Activated naive CD8-positive, alpha-beta T cell treated with anti-CD3 and anti-CD28 coated beads, Interleukin-2, amount 10 ng/mL, durations not matched to agents 7 days and 5 days (primary cell): ENCODE measurements at regions not wholly inside any gene's neighbourhood (a gene's known extent, or its start where the extent isn't known, plus 50 kb on each side); places are given as distances from the start of the nearest gene placed in this dataset.
"Not testable (repeated sequence)": the region's sequence is repeated elsewhere in the genome, so short reads cannot be mapped to it uniquely, and the experiment has no call there.

ENCODE experiments used
- ATAC-seq: fragments of 150-1000 bp; cut with Tn5 transposase; one replicate; pipeline ENCODE4 v1.10.0; 2021; ENCODE audit warnings: low read depth, moderate library complexity
- POLR2A ChIA-PET: fragments of 350-600 bp; sonication (Branson Sonifier 250); formaldehyde crosslinking; loops from one replicate; lab custom pipeline; 2021; ENCODE audit warnings: antibody characterized with exemption; lab: Charles Lee
- DNase-seq: peaks from one replicate; pipeline ENCODE4 v3.0.0; 2021
- H3K27ac Mint-ChIP-seq: one replicate; pipeline ENCODE4 v1.8.0; 2022; ENCODE audit warnings: mild to moderate bottlenecking, mixed read lengths
- H3K27me3 Mint-ChIP-seq: one replicate; pipeline ENCODE4 v1.8.0; 2022; ENCODE audit warnings: mild to moderate bottlenecking, moderate library complexity, mixed read lengths
- H3K36me3 Mint-ChIP-seq: one replicate; pipeline ENCODE4 v1.8.0; 2021; ENCODE audit warnings: mild to moderate bottlenecking, mixed read lengths
- H3K4me1 Mint-ChIP-seq: one replicate; pipeline ENCODE4 v1.8.0; 2021; ENCODE audit warnings: mixed read lengths
- H3K4me3 Mint-ChIP-seq: one replicate; pipeline ENCODE4 v1.8.0; 2022; ENCODE audit warnings: mild to moderate bottlenecking, moderate library complexity, mixed read lengths
- H3K9me3 Mint-ChIP-seq: one replicate; pipeline ENCODE4 v1.8.0; 2021; ENCODE audit warnings: mixed read lengths

GRCh38 chr2:129393816-129394215 lies 585.6 kb upstream of the RAB6C start:
- H3K9me3 Mint-ChIP-seq, result no peaks in the 10 kb centered on the region
- peaks cover 2% of the 10 kb centered on the region for H3K27me3 Mint-ChIP-seq
- H3K4me1 Mint-ChIP-seq, result no peaks in the 10 kb centered on the region
- H3K27ac Mint-ChIP-seq, result no peak overlapping the region
- DNase-seq, result no peak
- no peaks in the 10 kb centered on the region for H3K36me3 Mint-ChIP-seq
- POLR2A ChIA-PET, result no interaction called here
- no peak overlapping the region for H3K4me3 Mint-ChIP-seq
- ATAC-seq, result no peak

- DNase-seq (no peak), ATAC-seq (no peak)
- Mint-ChIP-seq H3K9me3 (no peaks in the 10 kb centered on the region), H3K4me1 (no peaks in the 10 kb centered on the region), H3K36me3 (no peaks in the 10 kb centered on the region), H3K27me3 (no peaks in the 10 kb centered on the region), H3K27ac (no peak overlapping the region), H3K4me3 (no peak overlapping the region)
- POLR2A ChIA-PET, result no interaction called here
Measured at GRCh38 chr2:129396980-129397599, 582.4 kb upstream of the RAB6C start.

GRCh38 chr2:129400826-129401225 lies 578.6 kb upstream of the RAB6C start:
- no peaks in the 10 kb centered on the region for H3K4me1 Mint-ChIP-seq
- POLR2A ChIA-PET, result no interaction called here
- no peaks in the 10 kb centered on the region for H3K27me3 Mint-ChIP-seq

GRCh38 chr2:129402076-129402475 lies 577.4 kb upstream of the RAB6C start:
- Mint-ChIP-seq H3K27me3 (no peaks in the 10 kb centered on the region), H3K4me3 (no peak overlapping the region), H3K4me1 (no peaks in the 10 kb centered on the region), H3K9me3 (no peaks in the 10 kb centered on the region), H3K27ac (no peak overlapping the region), H3K36me3 (no peaks in the 10 kb centered on the region)
- DNase-seq, result no peak
- POLR2A ChIA-PET, result no interaction called here
- no peak for ATAC-seq

More at GRCh38 chr2:129400826-129401225, 578.6 kb upstream of the RAB6C start:
- no peak for DNase-seq
- Mint-ChIP-seq H3K9me3 (no peaks in the 10 kb centered on the region), H3K36me3 (no peaks in the 10 kb centered on the region), H3K4me3 (no peak overlapping the region), H3K27ac (no peak overlapping the region)
- ATAC-seq, result no peak

GRCh38 chr2:129404000-129404685 lies 575.3 kb upstream of the RAB6C start:
- Mint-ChIP-seq H3K4me3 (no peak overlapping the region), H3K4me1 (no peaks in the 10 kb centered on the region), H3K9me3 (no peaks in the 10 kb centered on the region), H3K36me3 (no peaks in the 10 kb centered on the region), H3K27ac (no peak overlapping the region), H3K27me3 (peaks cover 4% of the 10 kb centered on the region)
- DNase-seq (no peak), ATAC-seq (no peak)
- POLR2A ChIA-PET, result no interaction called here

- ATAC-seq (no peak), DNase-seq (no peak)
- Mint-ChIP-seq H3K9me3 (no peaks in the 10 kb centered on the region), H3K27ac (no peak overlapping the region), H3K27me3 (peaks cover 4% of the 10 kb centered on the region), H3K4me1 (no peaks in the 10 kb centered on the region), H3K4me3 (no peak overlapping the region), H3K36me3 (no peaks in the 10 kb centered on the region)
- POLR2A ChIA-PET, result no interaction called here
Measured at GRCh38 chr2:129408570-129408969, 570.9 kb upstream of the RAB6C start.

GRCh38 chr2:129417041-129417440 lies 562.4 kb upstream of the RAB6C start:
- H3K27me3 Mint-ChIP-seq, ATAC-seq, H3K4me1 Mint-ChIP-seq, H3K36me3 Mint-ChIP-seq, DNase-seq, H3K27ac Mint-ChIP-seq, POLR2A ChIA-PET, H3K9me3 Mint-ChIP-seq, H3K4me3 Mint-ChIP-seq: not testable (repeated sequence)

GRCh38 chr2:129422028-129422427 lies 557.4 kb upstream of the RAB6C start:
- ATAC-seq (no peak), DNase-seq (no peak)
- Mint-ChIP-seq H3K9me3 (no peaks in the 10 kb centered on the region), H3K27me3 (no peaks in the 10 kb centered on the region), H3K4me3 (no peak overlapping the region), H3K36me3 (no peaks in the 10 kb centered on the region), H3K4me1 (no peaks in the 10 kb centered on the region), H3K27ac (no peak overlapping the region)
- POLR2A ChIA-PET, result no interaction called here

- H3K27me3 Mint-ChIP-seq, result no peaks in the 10 kb centered on the region
- POLR2A ChIA-PET, result no interaction called here
- H3K9me3 Mint-ChIP-seq, result no peaks in the 10 kb centered on the region
- ATAC-seq (no peak), DNase-seq (no peak)
- no peak overlapping the region for H3K27ac Mint-ChIP-seq
- no peaks in the 10 kb centered on the region for H3K36me3 Mint-ChIP-seq
- H3K4me1 Mint-ChIP-seq, result no peaks in the 10 kb centered on the region
- H3K4me3 Mint-ChIP-seq, result no peak overlapping the region
Measured at GRCh38 chr2:129428086-129428660, 551.3 kb upstream of the RAB6C start.

- POLR2A ChIA-PET, result no interaction called here
- H3K27me3 Mint-ChIP-seq, result peaks cover under 1% of the 10 kb centered on the region
- no peaks in the 10 kb centered on the region for H3K36me3 Mint-ChIP-seq
- ATAC-seq (no peak), DNase-seq (no peak)
- H3K4me1 Mint-ChIP-seq, result no peaks in the 10 kb centered on the region
- H3K9me3 Mint-ChIP-seq, result no peaks in the 10 kb centered on the region
- no peak overlapping the region for H3K27ac Mint-ChIP-seq
- H3K4me3 Mint-ChIP-seq, result no peak overlapping the region
Measured at GRCh38 chr2:129430911-129431310, 548.6 kb upstream of the RAB6C start.

- POLR2A ChIA-PET, result no interaction called here
- no peak for DNase-seq
- Mint-ChIP-seq H3K9me3 (no peaks in the 10 kb centered on the region), H3K27ac (no peak overlapping the region), H3K4me1 (no peaks in the 10 kb centered on the region), H3K27me3 (peaks cover 2% of the 10 kb centered on the region), H3K4me3 (no peak overlapping the region), H3K36me3 (no peaks in the 10 kb centered on the region)
- no peak for ATAC-seq
Measured at GRCh38 chr2:129431881-129432280, 547.6 kb upstream of the RAB6C start.

GRCh38 chr2:129436809-129437208 lies 542.7 kb upstream of the RAB6C start:
- H3K4me1 Mint-ChIP-seq, result no peaks in the 10 kb centered on the region
- POLR2A ChIA-PET, result no interaction called here
- no peak for ATAC-seq

GRCh38 chr2:129437725-129438124 lies 541.7 kb upstream of the RAB6C start:
- Mint-ChIP-seq H3K36me3 (no peaks in the 10 kb centered on the region), H3K27me3 (peaks cover 5% of the 10 kb centered on the region), H3K9me3 (no peaks in the 10 kb centered on the region), H3K27ac (no peak overlapping the region), H3K4me3 (no peak overlapping the region), H3K4me1 (no peaks in the 10 kb centered on the region)
- DNase-seq (no peak), ATAC-seq (no peak)
- POLR2A ChIA-PET, result no interaction called here

More at GRCh38 chr2:129436809-129437208, 542.7 kb upstream of the RAB6C start:
- peaks cover 2% of the 10 kb centered on the region for H3K27me3 Mint-ChIP-seq
- DNase-seq, result no peak
- H3K4me3 Mint-ChIP-seq, result no peak overlapping the region
- no peaks in the 10 kb centered on the region for H3K9me3 Mint-ChIP-seq
- no peaks in the 10 kb centered on the region for H3K36me3 Mint-ChIP-seq
- no peak overlapping the region for H3K27ac Mint-ChIP-seq

- ATAC-seq (no peak), DNase-seq (no peak)
- no peak overlapping the region for H3K4me3 Mint-ChIP-seq
- no peaks in the 10 kb centered on the region for H3K9me3 Mint-ChIP-seq
- H3K27ac Mint-ChIP-seq, result no peak overlapping the region
- POLR2A ChIA-PET, result no interaction called here
- no peaks in the 10 kb centered on the region for H3K36me3 Mint-ChIP-seq
- no peaks in the 10 kb centered on the region for H3K4me1 Mint-ChIP-seq
- H3K27me3 Mint-ChIP-seq, result peaks cover 5% of the 10 kb centered on the region
Measured at GRCh38 chr2:129438501-129439057, 540.9 kb upstream of the RAB6C start.
